ENCODE measurements at regions not wholly inside any gene's neighbourhood (a gene's known extent, or its start where the extent isn't known, plus 50 kb on each side); places are given as distances from the start of the nearest gene placed in this dataset.

DNA sequence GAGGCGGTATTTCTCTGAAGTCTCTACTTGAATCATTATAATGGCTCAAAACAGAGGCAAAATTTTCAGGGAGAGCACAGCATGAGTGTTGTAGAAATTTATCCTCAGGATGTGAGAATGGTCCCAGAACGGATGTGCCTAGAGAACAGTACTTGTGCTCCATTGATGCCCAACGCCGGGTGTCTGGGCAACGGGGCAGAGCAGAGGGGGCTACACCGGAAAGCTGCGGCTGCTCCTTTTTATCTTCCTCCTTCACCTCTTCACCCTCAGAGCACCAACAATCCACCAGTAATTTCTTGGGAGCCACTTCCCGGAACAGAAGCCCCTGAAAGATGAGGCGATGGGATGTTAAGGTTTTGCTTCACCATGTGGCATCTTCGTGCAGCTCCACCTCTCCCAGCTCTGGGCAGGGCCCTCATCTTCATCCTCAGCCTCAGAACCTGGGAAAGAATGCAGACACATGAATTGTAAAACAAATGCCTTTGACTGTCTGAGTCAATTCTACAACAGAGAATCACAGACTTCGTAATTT is 71.5 kb downstream of the PTGR3 start:
- TF ChIP-seq, protein P1, sequence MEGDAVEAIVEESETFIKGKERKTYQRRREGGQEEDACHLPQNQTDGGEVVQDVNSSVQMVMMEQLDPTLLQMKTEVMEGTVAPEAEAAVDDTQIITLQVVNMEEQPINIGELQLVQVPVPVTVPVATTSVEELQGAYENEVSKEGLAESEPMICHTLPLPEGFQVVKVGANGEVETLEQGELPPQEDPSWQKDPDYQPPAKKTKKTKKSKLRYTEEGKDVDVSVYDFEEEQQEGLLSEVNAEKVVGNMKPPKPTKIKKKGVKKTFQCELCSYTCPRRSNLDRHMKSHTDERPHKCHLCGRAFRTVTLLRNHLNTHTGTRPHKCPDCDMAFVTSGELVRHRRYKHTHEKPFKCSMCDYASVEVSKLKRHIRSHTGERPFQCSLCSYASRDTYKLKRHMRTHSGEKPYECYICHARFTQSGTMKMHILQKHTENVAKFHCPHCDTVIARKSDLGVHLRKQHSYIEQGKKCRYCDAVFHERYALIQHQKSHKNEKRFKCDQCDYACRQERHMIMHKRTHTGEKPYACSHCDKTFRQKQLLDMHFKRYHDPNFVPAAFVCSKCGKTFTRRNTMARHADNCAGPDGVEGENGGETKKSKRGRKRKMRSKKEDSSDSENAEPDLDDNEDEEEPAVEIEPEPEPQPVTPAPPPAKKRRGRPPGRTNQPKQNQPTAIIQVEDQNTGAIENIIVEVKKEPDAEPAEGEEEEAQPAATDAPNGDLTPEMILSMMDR (IDR thresholded peaks at IDR 0.05) = no peak
- TF ChIP-seq POLR2A (IDR thresholded peaks at IDR 0.05) = no peak

Data from gastroesophageal sphincter (tissue), 3 donors.